Progenitor cell of endocrine pancreas (in vitro differentiated cells): ENCODE measurements at regions not wholly inside any gene's neighbourhood (a gene's known extent, or its start where the extent isn't known, plus 50 kb on each side); places are given as distances from the start of the nearest gene placed in this dataset.

Source experiments
- DNase-seq: peaks from one replicate; pipeline ENCODE4 v3.0.0; 2021; ENCODE audit warnings: low spot score; ENCODE audit not compliant: unreplicated experiment
- H3K27ac Mint-ChIP-seq: 2 replicates; pipeline ENCODE4 v1.8.0; 2021; ENCODE audit warnings: mild to moderate bottlenecking, moderate library complexity, mixed read lengths
- H3K27me3 Mint-ChIP-seq: 2 replicates; pipeline ENCODE4 v1.8.0; 2021; ENCODE audit warnings: mixed read lengths
- H3K36me3 Mint-ChIP-seq: 2 replicates; pipeline ENCODE4 v1.8.0; 2022; ENCODE audit warnings: mixed read lengths; ENCODE audit not compliant: insufficient read depth
- H3K4me1 Mint-ChIP-seq: 2 replicates; pipeline ENCODE4 v1.8.0; 2021; ENCODE audit warnings: low read depth, mixed read lengths
- H3K4me3 Mint-ChIP-seq: 2 replicates; pipeline ENCODE4 v1.8.0; 2021; ENCODE audit warnings: low read depth, mild to moderate bottlenecking, moderate library complexity, mixed read lengths
- H3K9me3 Mint-ChIP-seq: 2 replicates; pipeline ENCODE4 v1.8.0; 2021; ENCODE audit warnings: low read depth, mixed read lengths
- CTCF ChIP-seq: fragments of 200-600 bp; sonication (generic); IDR thresholded peaks from one replicate; pipeline ENCODE4 v1.5.0; 2021; ENCODE audit warnings: antibody characterized with exemption, mild to moderate bottlenecking; ENCODE audit not compliant: unreplicated experiment

DNA sequence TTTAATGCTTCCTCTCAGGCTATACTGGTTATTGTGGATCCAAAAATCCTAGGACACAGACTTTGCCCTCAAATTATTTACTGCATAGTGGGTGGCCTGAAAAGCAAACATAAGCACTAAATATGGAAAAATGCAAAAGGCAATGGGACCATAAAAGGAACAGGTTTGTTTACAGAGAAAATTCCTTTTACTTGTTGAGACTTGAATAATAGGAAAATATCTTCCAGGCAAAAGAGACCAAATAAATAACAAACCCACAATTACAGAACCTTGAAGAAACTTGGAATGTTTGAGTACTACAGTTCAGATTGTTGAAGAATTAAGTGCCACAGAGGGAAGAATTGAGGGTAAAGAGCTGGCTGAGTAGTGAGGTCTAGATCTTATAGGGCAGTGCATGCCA lies 711.0 kb downstream of the C4orf33 start:
- H3K27ac Mint-ChIP-seq = no peak overlapping the region

DNA sequence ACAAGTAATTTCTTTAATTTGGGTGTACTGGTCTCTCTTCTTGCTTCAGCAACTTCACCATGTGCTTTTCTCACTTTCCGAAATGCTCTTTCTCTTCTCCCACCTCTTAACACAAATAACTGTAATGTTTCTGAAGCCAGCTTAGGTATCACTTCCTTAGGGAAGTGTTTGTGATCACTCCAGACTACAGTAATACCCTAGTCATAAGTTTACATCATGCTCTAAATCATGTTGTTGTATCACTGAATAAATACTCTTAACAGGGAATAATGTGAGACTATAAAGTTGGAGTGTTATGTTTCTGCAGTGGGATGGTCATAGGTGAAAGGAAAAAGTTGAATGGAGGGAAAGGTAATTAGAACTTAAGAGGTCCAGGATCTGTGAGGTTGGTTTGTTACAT lies 712.3 kb downstream of the C4orf33 start:
- no peaks in the 10 kb centered on the region for H3K9me3 Mint-ChIP-seq
- no peak for DNase-seq
- no peak overlapping the region for H3K4me3 Mint-ChIP-seq
- H3K27ac Mint-ChIP-seq = no peak overlapping the region
- no peaks in the 10 kb centered on the region for H3K4me1 Mint-ChIP-seq
- H3K36me3 Mint-ChIP-seq = no peaks in the 10 kb centered on the region
- no peak for TF ChIP-seq CTCF
- no peaks in the 10 kb centered on the region for H3K27me3 Mint-ChIP-seq

More for the DNA sequence above, 711.0 kb downstream of the C4orf33 start:
- Mint-ChIP-seq H3K27me3 (no peaks in the 10 kb centered on the region), H3K9me3 (no peaks in the 10 kb centered on the region), H3K36me3 (no peaks in the 10 kb centered on the region), H3K4me1 (no peaks in the 10 kb centered on the region), H3K4me3 (no peak overlapping the region)
- DNase-seq = no peak
- TF ChIP-seq CTCF = no peak

GRCh38 chr4:129821073-129821472 lies 725.1 kb downstream of the C4orf33 start:
- no peak for DNase-seq
- peaks cover 2% of the 10 kb centered on the region for H3K4me1 Mint-ChIP-seq
- no peak for TF ChIP-seq CTCF
- no peak overlapping the region for H3K27ac Mint-ChIP-seq
- no peaks in the 10 kb centered on the region for H3K9me3 Mint-ChIP-seq
- no peaks in the 10 kb centered on the region for H3K36me3 Mint-ChIP-seq
- no peaks in the 10 kb centered on the region for H3K27me3 Mint-ChIP-seq
- H3K4me3 Mint-ChIP-seq = no peak overlapping the region

- TF ChIP-seq CTCF = no peak
- H3K4me1 Mint-ChIP-seq = peaks cover 2% of the 10 kb centered on the region
- H3K9me3 Mint-ChIP-seq = no peaks in the 10 kb centered on the region
- H3K4me3 Mint-ChIP-seq = no peak overlapping the region
- H3K27ac Mint-ChIP-seq = no peak overlapping the region
- H3K27me3 Mint-ChIP-seq = no peaks in the 10 kb centered on the region
- DNase-seq = no peak
- H3K36me3 Mint-ChIP-seq = no peaks in the 10 kb centered on the region
These were observed 726.0 kb downstream of the C4orf33 start for GRCh38 chr4:129821963-129822362.

- no peak overlapping the region for H3K4me3 Mint-ChIP-seq
- no peak for DNase-seq
- no peaks in the 10 kb centered on the region for H3K27me3 Mint-ChIP-seq
- no peak for TF ChIP-seq CTCF
- no peaks in the 10 kb centered on the region for H3K36me3 Mint-ChIP-seq
- peaks cover 2% of the 10 kb centered on the region for H3K4me1 Mint-ChIP-seq
- H3K9me3 Mint-ChIP-seq = no peaks in the 10 kb centered on the region
- H3K27ac Mint-ChIP-seq = no peak overlapping the region
These were observed 726.7 kb downstream of the C4orf33 start for GRCh38 chr4:129822701-129823100.
